ENCODE measurements at regions not wholly inside any gene's neighbourhood (a gene's known extent, or its start where the extent isn't known, plus 50 kb on each side); places are given as distances from the start of the nearest gene placed in this dataset.
A peak's percentile ranks its signal among the peaks of the same experiment; 100 is the strongest.

GRCh38 chr2:220701115-220701514 is 871.0 kb downstream of the EPHA4 start:
- Mint-ChIP-seq H3K4me1 (no peaks in the 10 kb centered on the region), H3K36me3 (no peaks in the 10 kb centered on the region), H3K9me3 (peaks cover 3 to 11% (median 5%) of the 10 kb centered on the region in 7 donors), H3K4me3 (no peak overlapping the region), H3K27me3 (peaks cover 0 to 1% (median 1%) of the 10 kb centered on the region in 3 donors), H3K27ac (no peak overlapping the region)
- DNase-seq: no peak
- ATAC-seq (ENCODE audit: low read depth in 2 of 2): no peak

- Mint-ChIP-seq H3K27me3 (no peaks in the 10 kb centered on the region), H3K4me3 (no peak overlapping the region)
These were observed 868.8 kb downstream of the EPHA4 start for GRCh38 chr2:220703279-220703678.

GRCh38 chr2:220704081-220704480 is 868.0 kb downstream of the EPHA4 start:
- Mint-ChIP-seq H3K27me3 (no peaks in the 10 kb centered on the region), H3K4me1 (no peaks in the 10 kb centered on the region), H3K4me3 (no peak overlapping the region), H3K9me3 (peaks cover 3 to 11% (median 5%) of the 10 kb centered on the region in 7 donors), H3K36me3 (no peaks in the 10 kb centered on the region), H3K27ac (no peak overlapping the region)
- no peak for DNase-seq
- ATAC-seq (ENCODE audit: low read depth in 2 of 2): no peak

More at GRCh38 chr2:220703279-220703678, 868.8 kb downstream of the EPHA4 start:
- H3K4me1 Mint-ChIP-seq: no peaks in the 10 kb centered on the region
- no peak for ATAC-seq (ENCODE audit: low read depth in 2 of 2)
- H3K9me3 Mint-ChIP-seq: peaks cover 3 to 11% (median 5%) of the 10 kb centered on the region in 7 donors
- no peak for DNase-seq
- no peak overlapping the region for H3K27ac Mint-ChIP-seq
- H3K36me3 Mint-ChIP-seq: no peaks in the 10 kb centered on the region

GRCh38 chr2:220704810-220705209 is 867.3 kb downstream of the EPHA4 start:
- Mint-ChIP-seq H3K4me1 (no peaks in the 10 kb centered on the region), H3K9me3 (peaks cover 3 to 11% (median 5%) of the 10 kb centered on the region in 7 donors), H3K4me3 (no peak overlapping the region), H3K36me3 (no peaks in the 10 kb centered on the region), H3K27ac (no peak overlapping the region), H3K27me3 (no peaks in the 10 kb centered on the region)
- ATAC-seq (ENCODE audit: low read depth in 2 of 2) (no peak), DNase-seq (no peak)

- DNase-seq: no peak
- peaks cover 3 to 12% (median 4%) of the 10 kb centered on the region in 7 donors for H3K9me3 Mint-ChIP-seq
- ATAC-seq (ENCODE audit: low read depth in 2 of 2): no peak
- H3K4me3 Mint-ChIP-seq: no peak overlapping the region
- H3K27ac Mint-ChIP-seq: no peak overlapping the region
- no peaks in the 10 kb centered on the region for H3K36me3 Mint-ChIP-seq
- H3K4me1 Mint-ChIP-seq: no peaks in the 10 kb centered on the region
- peaks cover 0 to 5% (median 5%) of the 10 kb centered on the region in 3 donors for H3K27me3 Mint-ChIP-seq
These were observed 866.4 kb downstream of the EPHA4 start for GRCh38 chr2:220705678-220706077.

GRCh38 chr2:220707261-220707660 is 864.8 kb downstream of the EPHA4 start:
- Mint-ChIP-seq H3K4me1 (no peaks in the 10 kb centered on the region), H3K4me3 (no peak overlapping the region), H3K27ac (peak overlapping the region in 1 of 6 donors; percentile 23), H3K9me3 (peaks cover 0 to 7% (median 2%) of the 10 kb centered on the region in 7 donors), H3K36me3 (no peaks in the 10 kb centered on the region), H3K27me3 (peaks cover 4 to 9% (median 5%) of the 10 kb centered on the region in 3 donors)
- no peak for ATAC-seq (ENCODE audit: low read depth in 2 of 2)
- no peak for DNase-seq

- no peak for DNase-seq
- Mint-ChIP-seq H3K27ac (no peak overlapping the region), H3K4me1 (no peaks in the 10 kb centered on the region), H3K9me3 (peaks cover 0 to 7% (median 1%) of the 10 kb centered on the region in 7 donors), H3K27me3 (peaks cover 4 to 9% (median 5%) of the 10 kb centered on the region in 3 donors), H3K4me3 (no peak overlapping the region), H3K36me3 (no peaks in the 10 kb centered on the region)
- ATAC-seq (ENCODE audit: low read depth in 2 of 2): no peak
These were observed 863.7 kb downstream of the EPHA4 start for GRCh38 chr2:220708366-220708765.

- Mint-ChIP-seq H3K27me3 (peaks cover 0 to 12% (median 0%) of the 10 kb centered on the region in 3 donors), H3K9me3 (peaks cover 2 to 18% (median 8%) of the 10 kb centered on the region in 7 donors), H3K27ac (peak overlapping the region in 1 of 6 donors; percentile 23), H3K4me3 (no peak overlapping the region), H3K4me1 (no peaks in the 10 kb centered on the region), H3K36me3 (no peaks in the 10 kb centered on the region)
- ATAC-seq (ENCODE audit: low read depth in 2 of 2) (no peak), DNase-seq (no peak)
These were observed 854.8 kb downstream of the EPHA4 start for GRCh38 chr2:220717283-220717682.

GRCh38 chr2:220736778-220737177 is 835.3 kb downstream of the EPHA4 start:
- DNase-seq: no peak
- Mint-ChIP-seq H3K27me3 (peaks cover 0 to 10% (median 0%) of the 10 kb centered on the region in 3 donors), H3K36me3 (no peaks in the 10 kb centered on the region), H3K4me1 (no peaks in the 10 kb centered on the region), H3K9me3 (peaks cover 0 to 8% (median 0%) of the 10 kb centered on the region in 7 donors), H3K4me3 (no peak overlapping the region), H3K27ac (no peak overlapping the region)
- ATAC-seq (ENCODE audit: low read depth in 2 of 2): no peak

GRCh38 chr2:220743203-220743602 is 828.9 kb downstream of the EPHA4 start:
- DNase-seq (no peak), ATAC-seq (ENCODE audit: low read depth in 2 of 2) (no peak)
- H3K4me1 Mint-ChIP-seq: no peaks in the 10 kb centered on the region
- no peak overlapping the region for H3K4me3 Mint-ChIP-seq
- no peak overlapping the region for H3K27ac Mint-ChIP-seq
- peaks cover 0 to 10% (median 0%) of the 10 kb centered on the region in 3 donors for H3K27me3 Mint-ChIP-seq
- peaks cover 0 to 8% (median 0%) of the 10 kb centered on the region in 7 donors for H3K9me3 Mint-ChIP-seq
- no peaks in the 10 kb centered on the region for H3K36me3 Mint-ChIP-seq

- Mint-ChIP-seq H3K4me1 (no peaks in the 10 kb centered on the region), H3K27ac (no peak overlapping the region), H3K27me3 (peaks cover 0 to 4% (median 0%) of the 10 kb centered on the region in 3 donors), H3K36me3 (no peaks in the 10 kb centered on the region), H3K4me3 (no peak overlapping the region), H3K9me3 (peaks cover 0 to 2% (median 0%) of the 10 kb centered on the region in 7 donors)
- DNase-seq (no peak), ATAC-seq (ENCODE audit: low read depth in 2 of 2) (no peak)
These were observed 827.2 kb downstream of the EPHA4 start for GRCh38 chr2:220744861-220745260.

- Mint-ChIP-seq H3K9me3 (peaks cover 0 to 2% (median 0%) of the 10 kb centered on the region in 7 donors), H3K36me3 (no peaks in the 10 kb centered on the region), H3K4me1 (no peaks in the 10 kb centered on the region), H3K4me3 (no peak overlapping the region), H3K27ac (peak overlapping the region in 1 of 6 donors; percentile 21), H3K27me3 (no peaks in the 10 kb centered on the region)
- DNase-seq: no peak
- no peak for ATAC-seq (ENCODE audit: low read depth in 2 of 2)
These were observed 826.4 kb downstream of the EPHA4 start for GRCh38 chr2:220745682-220746081.

- Mint-ChIP-seq H3K4me1 (no peaks in the 10 kb centered on the region), H3K36me3 (no peaks in the 10 kb centered on the region), H3K27me3 (no peaks in the 10 kb centered on the region), H3K9me3 (peaks cover 0 to 7% (median 4%) of the 10 kb centered on the region in 7 donors), H3K27ac (no peak overlapping the region), H3K4me3 (no peak overlapping the region)
- DNase-seq: no peak
- no peak for ATAC-seq (ENCODE audit: low read depth in 2 of 2)
These were observed 824.4 kb downstream of the EPHA4 start for GRCh38 chr2:220747736-220748135.

GRCh38 chr2:220748875-220749479 is 823.1 kb downstream of the EPHA4 start:
- no peak for DNase-seq
- H3K4me1 Mint-ChIP-seq: no peaks in the 10 kb centered on the region
- no peak overlapping the region for H3K27ac Mint-ChIP-seq
- H3K9me3 Mint-ChIP-seq: peaks cover 0 to 11% (median 4%) of the 10 kb centered on the region in 7 donors
- H3K36me3 Mint-ChIP-seq: no peaks in the 10 kb centered on the region
- no peak for ATAC-seq (ENCODE audit: low read depth in 2 of 2)
- H3K4me3 Mint-ChIP-seq: no peak overlapping the region
- H3K27me3 Mint-ChIP-seq: peaks cover 0 to 3% (median 0%) of the 10 kb centered on the region in 3 donors

Measured in naive B cell (primary cell).